SK-MEL-5 (cell line): ENCODE measurements at regions not wholly inside any gene's neighbourhood (a gene's known extent, or its start where the extent isn't known, plus 50 kb on each side); places are given as distances from the start of the nearest gene placed in this dataset.
"Not testable (repeated sequence)": the region's sequence is repeated elsewhere in the genome, so short reads cannot be mapped to it uniquely, and the experiment has no call there.

Experiments used
- DNase-seq: peaks from one replicate; pipeline ENCODE4 v3.0.0-alpha.2; 2016; ENCODE audit warnings: low read depth, low spot score
- in situ Hi-C: cut with HindIII; loops from 2 replicates; pipeline ENCODE4 v1.10.0; 2016; ENCODE audit warnings: low sequenced_read_pairs, high pct_unique_total_duplicates, low pct_unique_long_range_greater_than_20kb

DNA sequence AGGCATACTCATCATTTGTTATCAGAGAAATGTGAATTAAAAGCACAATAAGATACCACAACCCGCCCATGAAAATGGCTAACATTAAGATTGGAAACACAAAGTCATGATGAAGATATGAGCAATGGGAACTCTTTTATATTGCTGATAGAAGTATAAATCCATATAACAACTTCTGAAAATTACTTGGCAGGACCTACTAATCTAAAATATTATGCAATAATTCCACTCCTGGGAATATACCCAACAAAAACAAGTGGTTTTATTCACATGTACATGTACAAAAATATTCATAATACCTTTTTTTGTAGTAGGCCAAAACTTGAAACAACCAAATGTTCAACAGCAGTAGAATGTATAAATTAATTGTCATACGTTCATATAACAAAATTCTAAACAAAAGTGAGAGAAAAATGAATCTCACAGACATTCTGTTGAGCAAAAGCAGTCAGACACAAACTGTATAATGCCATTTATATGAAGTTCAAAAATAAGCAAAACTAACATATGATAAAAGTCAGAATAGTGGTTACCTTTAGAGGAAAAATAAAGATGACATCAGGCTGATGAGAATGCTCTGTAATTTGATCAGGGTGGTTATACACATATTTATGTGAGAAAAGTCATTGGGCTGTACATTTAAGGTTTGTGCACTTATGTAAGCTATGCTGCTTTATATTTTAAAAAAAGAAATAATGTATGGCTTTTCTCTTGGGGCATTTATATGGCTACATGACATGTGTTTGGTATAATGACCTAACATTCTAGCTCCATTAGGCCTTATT, 309.2 kb upstream of the KITLG start:
- no peak for DNase-seq
- in situ Hi-C loops, result no loop called here

DNA sequence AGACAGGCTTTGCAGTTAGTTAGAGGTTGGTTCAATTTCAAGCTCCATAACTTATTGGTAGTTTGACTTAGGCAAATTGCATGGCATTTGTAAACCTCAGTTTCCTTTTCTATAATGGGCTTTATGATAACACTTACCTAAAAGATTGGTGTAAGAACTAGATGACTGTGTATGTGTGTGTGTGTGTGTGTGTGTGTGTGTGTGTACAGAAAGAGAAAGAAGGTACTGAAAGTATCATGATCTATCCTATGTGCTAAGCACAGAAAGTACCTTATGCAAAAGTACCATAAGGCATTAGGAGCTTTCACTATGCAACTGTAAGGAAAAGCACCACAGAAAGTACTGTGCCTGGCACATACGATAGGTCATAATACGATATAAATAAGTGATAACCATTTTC, 304.3 kb upstream of the KITLG start:
- in situ Hi-C loops, result no loop called here
- no peak for DNase-seq

DNA sequence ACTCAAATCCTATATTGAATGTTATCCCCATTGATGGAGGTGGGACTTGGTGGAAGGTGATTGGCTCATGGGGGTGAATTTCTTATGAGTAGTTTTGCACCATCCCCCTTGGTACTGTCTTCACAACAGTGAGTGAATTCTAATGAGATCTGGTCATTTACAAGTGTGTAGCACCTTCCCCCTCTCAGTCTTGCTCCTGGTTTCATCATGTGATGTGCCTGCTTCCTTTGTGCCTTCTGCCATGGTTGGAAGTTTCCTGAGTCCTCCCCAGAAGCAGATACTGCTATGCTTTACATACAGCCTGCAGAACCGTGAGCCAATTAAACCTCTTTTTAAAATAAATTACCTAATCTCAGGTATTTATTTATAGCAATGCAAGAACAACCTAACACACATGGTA, 302.4 kb upstream of the KITLG start:
- in situ Hi-C loops, result no loop called here
- no peak for DNase-seq

DNA sequence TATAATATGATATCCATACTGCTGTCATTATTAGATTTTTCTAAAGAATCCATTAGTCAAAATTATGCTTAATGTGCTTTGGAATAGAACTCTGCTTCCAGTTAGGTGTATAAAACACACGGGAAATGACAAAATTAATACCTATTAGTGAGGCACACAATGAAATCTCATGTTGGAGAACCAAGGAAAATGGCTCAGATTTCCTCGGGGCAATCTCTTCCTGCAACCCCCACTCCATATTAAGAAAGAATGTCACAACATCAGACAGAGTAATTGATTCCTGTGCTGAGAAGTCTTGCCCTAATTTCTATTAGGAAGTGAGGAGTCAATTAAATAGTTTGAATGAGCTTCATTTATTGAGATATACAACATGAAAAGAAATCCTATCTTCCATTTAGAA, 299.8 kb upstream of the KITLG start:
- in situ Hi-C loops, result no loop called here

DNA sequence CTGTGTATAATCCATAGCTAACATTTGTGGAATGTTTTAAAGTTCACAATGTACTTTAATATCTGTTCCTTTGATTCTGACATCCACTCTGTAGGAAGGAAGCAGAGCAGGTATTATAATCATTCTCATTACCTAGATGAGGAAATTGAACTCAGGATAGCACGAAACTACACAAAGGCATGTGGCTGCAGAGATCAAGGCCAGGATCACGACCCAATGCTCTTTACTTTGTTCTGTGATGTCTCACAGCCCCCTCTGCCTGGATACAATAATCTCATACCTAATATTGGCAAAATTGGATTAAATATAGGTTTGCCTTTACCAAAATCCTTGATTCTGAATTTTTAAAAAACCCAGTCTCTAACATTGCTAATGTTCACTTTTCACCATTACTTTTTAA, 298.0 kb upstream of the KITLG start:
- in situ Hi-C loops, result no loop called here
- no peak for DNase-seq

More for the DNA sequence above, 299.8 kb upstream of the KITLG start:
- DNase-seq, result no peak

DNA sequence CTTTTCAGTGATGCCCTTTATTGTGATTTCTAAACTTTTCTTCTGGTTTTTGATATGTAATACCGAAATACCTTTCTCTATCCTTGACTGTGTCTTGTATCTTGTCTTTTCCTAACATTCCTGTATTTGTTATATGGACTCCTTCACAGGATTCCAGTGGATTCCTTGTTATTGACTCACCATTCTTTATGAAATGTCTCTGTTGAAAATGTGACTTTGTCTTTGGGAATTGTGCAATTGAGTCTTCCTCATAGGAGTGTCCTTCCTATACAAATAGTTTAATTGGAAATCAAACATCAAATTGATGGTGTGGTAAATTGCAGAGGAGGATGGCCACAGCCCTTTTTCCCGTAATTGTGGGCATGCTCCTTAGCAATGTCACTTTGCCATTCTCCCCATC, 296.6 kb upstream of the KITLG start:
- in situ Hi-C loops, result no loop called here
- DNase-seq, result no peak

DNA sequence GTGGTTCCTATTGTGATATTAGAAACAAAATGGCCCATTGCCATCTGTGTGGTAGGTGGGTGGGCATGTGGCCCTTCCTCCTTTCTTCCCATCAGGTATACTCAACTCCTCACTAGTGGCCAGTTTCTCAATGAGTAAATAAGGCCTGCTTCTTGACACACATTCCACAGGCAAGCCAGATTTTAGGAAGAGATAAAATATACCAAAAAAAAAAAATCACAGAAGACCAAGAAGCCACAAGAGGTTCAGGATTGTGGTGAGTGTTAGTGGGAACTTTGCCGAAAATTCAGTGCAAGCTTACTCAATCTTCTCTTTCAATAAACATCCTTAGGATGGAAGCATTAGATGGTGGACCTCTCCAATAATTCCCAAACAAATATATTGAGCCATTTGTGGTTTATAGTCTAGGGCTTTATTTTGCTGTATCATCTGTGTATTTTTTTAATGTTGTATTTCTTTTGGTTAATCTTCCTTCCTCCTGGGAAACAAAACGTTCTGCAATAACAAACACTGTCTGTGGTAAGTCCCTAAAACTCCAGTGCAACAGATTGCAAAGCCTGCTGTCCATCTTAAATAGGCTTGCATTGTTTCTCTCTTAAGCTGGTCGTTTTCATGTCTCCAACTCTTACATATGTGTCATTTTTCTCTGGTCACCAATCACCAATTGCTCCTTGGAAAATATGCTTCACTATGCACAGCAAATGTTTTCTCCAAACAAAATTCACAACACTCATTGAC, 289.9 kb upstream of the KITLG start:
- in situ Hi-C loops, result no loop called here

DNA sequence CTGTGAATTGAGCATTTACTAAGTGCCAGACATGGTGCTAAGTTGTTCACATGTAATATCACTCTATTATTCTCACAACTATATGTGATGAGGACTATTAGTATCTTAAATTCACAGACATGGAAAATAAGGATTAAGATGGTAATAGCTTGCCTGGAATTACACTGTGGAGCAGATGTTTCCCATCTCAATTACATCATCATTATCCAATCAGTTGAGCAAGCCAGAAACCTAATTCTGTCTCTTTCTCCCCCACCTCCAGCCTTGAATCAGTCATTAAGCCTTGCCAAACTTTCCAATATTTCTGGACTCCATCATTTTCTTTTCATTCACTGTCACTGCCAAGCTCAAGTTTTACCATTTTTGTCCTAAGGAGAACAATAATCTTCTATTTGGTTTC, 287.8 kb upstream of the KITLG start:
- in situ Hi-C loops, result no loop called here
- DNase-seq, result no peak

More for the DNA sequence above, 289.9 kb upstream of the KITLG start:
- no peak for DNase-seq

DNA sequence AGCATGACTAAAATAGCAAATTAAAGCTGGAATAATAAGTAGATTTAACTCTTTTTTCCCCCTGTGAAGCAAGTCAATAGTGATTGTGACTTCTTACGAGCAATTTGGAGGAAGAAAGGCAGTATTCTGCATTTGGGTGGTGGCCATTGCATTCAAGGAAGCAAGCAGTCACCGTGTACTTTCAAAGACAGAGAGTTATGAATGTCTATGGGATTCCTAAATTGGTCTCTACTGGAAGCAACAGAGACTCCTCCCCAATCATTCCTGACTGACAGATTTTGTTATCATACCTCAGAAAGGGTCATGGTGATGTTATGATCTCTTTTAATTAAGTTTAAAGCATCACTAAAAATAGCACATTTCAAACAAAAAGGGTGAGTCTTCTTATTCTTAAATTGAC, 287.2 kb upstream of the KITLG start:
- DNase-seq, result no peak
- in situ Hi-C loops, result no loop called here

DNA sequence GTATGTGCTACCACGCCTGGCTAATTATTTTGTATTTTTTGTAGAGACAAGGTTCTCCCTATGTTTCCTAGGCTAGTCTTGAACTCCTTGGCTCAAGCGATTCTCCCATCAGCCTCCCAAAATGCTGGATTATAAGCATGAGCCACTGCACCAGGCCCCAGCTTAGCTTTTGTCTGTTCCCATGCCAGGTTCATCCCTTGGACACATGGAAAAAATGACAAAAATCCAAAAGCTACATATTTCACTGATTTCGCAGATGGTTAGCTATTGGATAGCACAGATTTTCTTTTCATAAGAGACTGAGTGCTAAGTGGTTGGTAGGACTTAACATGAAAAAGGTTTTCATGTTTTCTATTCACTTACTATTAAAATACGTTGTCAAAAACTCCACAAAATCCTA, 286.6 kb upstream of the KITLG start:
- in situ Hi-C loops, result no loop called here
- DNase-seq, result no peak

DNA sequence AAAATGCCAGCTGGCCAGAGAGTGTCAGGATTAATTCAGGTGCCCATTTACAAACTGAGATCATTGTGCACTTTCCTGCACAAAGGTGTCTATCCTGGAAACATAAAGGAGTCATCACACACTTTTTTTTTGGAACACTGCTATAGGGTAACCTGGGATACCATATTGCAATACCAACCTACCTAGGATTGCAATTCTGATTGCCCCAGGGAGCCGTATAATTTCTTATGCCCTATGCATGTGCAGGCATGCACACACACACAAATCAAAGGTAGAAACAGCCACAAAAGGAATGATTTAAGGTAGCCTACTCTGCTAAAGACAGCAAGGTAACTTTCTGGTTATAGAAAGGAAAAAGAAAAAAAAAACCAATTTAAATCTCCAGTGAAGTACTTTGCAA, 285.3 kb upstream of the KITLG start:
- in situ Hi-C loops, result no loop called here
- no peak for DNase-seq

DNA sequence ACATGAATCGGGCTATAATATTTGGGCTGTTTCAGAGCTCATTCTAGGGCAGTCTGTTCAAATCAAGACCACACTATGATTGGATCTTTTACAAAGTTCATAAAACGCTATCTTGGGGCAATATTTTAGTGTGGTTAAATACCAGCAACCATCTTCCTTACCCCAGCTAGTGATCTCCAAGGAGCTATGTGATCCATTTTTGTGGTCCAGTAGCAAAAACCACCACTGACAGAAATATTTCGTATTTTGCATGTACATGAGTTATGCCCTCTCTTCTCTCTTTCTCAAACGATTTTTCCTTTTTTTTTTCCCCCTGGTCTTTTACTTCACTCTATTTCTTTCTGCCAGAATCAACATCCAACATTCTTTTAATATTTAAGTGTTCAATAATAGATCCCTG, 280.6 kb upstream of the KITLG start:
- in situ Hi-C loops, result no loop called here
- no peak for DNase-seq

DNA sequence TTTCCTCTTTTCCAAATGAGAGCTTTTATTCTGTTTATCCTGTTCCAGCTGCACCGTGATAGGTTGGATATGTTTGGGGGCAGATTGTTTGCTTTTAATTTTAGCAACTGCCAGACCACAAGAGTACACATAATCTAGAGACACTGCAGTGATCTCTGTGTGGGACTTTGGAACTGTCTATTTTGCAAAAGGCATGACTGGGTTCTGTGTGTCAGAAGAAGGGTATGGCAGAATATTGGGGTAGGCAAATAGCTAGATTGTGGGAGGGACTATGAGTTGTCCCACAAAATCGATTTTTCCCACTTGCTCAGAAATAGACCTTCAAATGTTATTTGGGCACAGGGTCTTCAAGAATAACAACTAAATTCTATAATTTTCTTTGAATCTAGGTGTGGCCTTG, 275.9 kb upstream of the KITLG start:
- in situ Hi-C loops, result no loop called here
- DNase-seq, result no peak

DNA sequence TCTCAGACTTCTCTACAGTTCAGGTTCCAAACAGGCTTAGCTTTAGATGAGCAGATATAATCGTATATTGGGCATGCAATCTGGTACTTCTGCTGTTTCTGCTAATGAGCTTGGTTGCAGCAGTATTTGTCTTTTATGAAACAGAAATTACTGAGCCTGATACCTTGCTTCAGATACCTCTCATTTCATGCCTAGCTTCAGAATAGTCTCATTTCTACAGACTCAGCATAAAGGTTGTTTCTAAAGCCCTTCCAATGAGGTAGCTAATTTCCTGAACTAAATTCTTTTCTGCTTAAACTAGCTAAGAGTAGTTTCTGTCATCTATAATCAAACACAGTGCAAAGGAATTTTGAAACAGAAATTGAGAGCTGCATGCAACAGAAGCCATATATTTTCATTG, 275.0 kb upstream of the KITLG start:
- in situ Hi-C loops, result no loop called here
- DNase-seq, result no peak

DNA sequence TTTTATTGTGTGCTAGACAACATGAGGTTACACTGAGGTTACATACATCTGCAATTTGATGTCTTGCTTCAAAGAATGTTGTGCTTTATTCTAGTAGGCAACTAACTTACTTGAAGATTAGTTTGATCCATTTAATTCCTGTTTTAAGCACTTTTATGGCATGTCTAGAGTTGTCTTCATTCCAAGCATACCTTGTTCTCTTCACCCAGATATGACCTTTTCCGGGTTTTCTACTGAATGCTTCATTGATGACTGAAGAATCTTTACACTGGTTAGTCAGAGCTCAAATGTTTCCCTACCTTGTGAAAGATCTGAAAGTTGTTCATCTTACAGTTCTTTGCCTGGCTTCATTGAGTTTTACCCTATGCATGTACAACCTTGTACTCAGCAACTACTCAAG, 274.0 kb upstream of the KITLG start:
- peak; percentile 18 for DNase-seq
- in situ Hi-C loops, result no loop called here

DNA sequence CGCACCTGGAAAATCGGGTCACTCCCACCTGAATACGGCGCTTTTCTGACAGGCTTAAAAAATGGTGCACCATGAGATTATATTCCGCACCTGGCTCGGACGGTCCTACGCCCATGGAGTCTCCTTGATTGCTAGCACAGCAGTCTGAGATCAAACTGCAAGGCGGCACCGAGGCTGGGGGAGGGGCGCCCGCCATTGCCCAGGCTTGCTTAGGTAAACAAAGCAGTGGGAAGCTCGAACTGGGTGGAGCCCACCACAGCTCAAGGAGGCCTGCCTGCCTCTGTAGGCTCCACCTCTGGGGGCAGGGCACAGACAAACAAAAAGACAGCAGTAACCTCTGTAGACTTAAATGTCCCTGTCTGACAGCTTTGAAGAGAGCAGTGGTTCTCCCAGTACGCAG, 267.0 kb upstream of the KITLG start:
- in situ Hi-C loops, result not testable (repeated sequence)

DNA sequence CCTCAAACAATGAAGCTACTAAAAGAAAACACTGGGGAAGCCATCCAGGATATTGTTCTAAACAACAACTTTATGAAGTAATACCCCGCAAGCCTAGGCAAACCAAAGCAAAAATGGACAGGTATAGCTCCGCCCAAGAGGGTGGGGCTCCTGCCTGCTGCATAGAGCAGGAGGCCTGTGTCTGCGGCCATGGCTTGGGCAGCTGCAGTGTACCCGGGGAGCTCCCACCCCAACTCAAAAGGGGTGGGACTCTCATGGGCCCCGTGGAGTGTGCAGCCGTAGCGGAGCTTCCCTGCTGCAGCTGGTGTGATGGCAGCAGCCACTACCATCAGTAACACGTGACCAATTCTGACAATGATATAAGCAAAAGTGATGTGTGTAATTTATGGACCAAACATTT, 264.2 kb upstream of the KITLG start:
- no peak for DNase-seq
- in situ Hi-C loops, result no loop called here

More for the DNA sequence above, 267.0 kb upstream of the KITLG start:
- DNase-seq, result not testable (repeated sequence)

DNA sequence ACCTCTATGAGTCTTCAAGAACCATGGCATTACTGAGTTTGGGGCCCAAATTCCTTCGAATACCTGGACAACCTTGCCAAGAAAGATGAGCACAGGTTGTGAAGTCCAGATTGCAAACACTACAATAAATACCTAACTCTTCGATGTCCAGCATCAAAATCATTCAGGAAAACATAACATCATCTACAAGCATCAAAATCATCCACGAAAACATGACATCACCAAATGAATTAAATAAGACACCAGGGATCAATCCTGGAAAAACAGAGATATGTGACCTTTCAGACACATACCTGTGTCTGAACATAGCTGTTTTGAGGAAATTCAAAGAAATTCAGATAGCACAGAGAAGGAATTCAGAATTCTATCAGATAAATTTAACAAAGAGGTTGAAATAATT, 262.0 kb upstream of the KITLG start:
- in situ Hi-C loops, result no loop called here
- no peak for DNase-seq

DNA sequence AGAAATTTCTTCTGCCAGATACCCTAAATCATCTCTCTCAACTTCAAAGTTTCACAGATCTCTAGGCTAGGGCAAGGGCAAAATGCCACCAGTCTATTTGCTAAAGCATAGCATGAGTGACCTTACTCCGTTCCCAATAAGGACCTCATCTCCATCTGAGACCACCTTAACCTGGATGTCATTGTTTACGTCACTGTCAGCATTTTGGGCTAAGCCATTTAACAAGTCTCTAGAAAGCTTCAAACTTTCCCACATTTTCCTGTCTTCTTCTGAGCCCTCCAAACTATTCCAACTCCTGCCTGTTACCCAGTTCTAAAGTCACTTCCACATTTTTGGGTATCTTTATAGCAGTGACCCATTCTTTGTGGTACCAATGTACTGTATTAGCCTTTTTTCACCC, 259.2 kb upstream of the KITLG start:
- no peak for DNase-seq
- in situ Hi-C loops, result no loop called here
